Panc1 (cell line): ENCODE measurements at regions not wholly inside any gene's neighbourhood (a gene's known extent, or its start where the extent isn't known, plus 50 kb on each side); places are given as distances from the start of the nearest gene placed in this dataset.

Experiments
- ATAC-seq: fragments of 200-7000 bp; cut with Tn5 transposase; 2 replicates; pipeline ENCODE4 v1.9.1; 2020; ENCODE audit warnings: mild to moderate bottlenecking, moderate library complexity
- BruUV-seq: library from RNA; stranded (reverse); fragments of 400-500 nt; replicated peaks from 2 replicates; lab custom pipeline; 2021; lab: Mats Ljungman, UMichigan
- CTCF ChIA-PET: fragments of 300-600 bp; sonication (Branson Sonifier 250); formaldehyde crosslinking; loops from one replicate; lab custom pipeline; 2022; ENCODE audit warnings: antibody characterized with exemption; lab: Charles Lee
- POLR2A ChIA-PET: fragments of 300-600 bp; sonication (Branson Sonifier 250); formaldehyde crosslinking; loops from one replicate; lab custom pipeline; 2022; ENCODE audit warnings: antibody characterized with exemption; lab: Charles Lee
- DNase-seq: peaks from one replicate; pipeline ENCODE4 v3.0.0-alpha.2; 2010; ENCODE audit warnings: low read depth, low spot score
- H3K27ac ChIP-seq: 2 replicates; pipeline ENCODE4 v1.5.1; 2011; ENCODE audit warnings: mild to moderate bottlenecking, low read length, inconsistent platforms
- H3K27me3 ChIP-seq: fragments of 200-500 bp; sonication (Bioruptor generic); 2 replicates; pipeline ENCODE4 v1.6.0; 2014; ENCODE audit warnings: low read length, inconsistent platforms; ENCODE audit not compliant: control insufficient read depth, insufficient read depth
- H3K36me3 ChIP-seq: fragments of 200-500 bp; sonication (Bioruptor generic); 2 replicates; pipeline ENCODE4 v1.5.1; 2014; ENCODE audit warnings: inconsistent platforms, mild to moderate bottlenecking, low read length, moderate library complexity; ENCODE audit not compliant: control insufficient read depth, insufficient read depth
- H3K4me1 ChIP-seq: 2 replicates; pipeline ENCODE4 v1.5.1; 2011; ENCODE audit warnings: inconsistent platforms, mild to moderate bottlenecking, low read length, moderate library complexity; ENCODE audit not compliant: control insufficient read depth, insufficient read depth
- H3K4me3 ChIP-seq, 2 experiments: 2 replicates each; pipeline ENCODE4 v1.5.1; 2011 to 2012; ENCODE audit warnings: low read depth in 2 of 2, low read length in 2 of 2, mild to moderate bottlenecking in 2 of 2, inconsistent platforms in 1 of 2, moderate library complexity in 1 of 2
- H3K9me3 ChIP-seq: fragments of 200-500 bp; sonication (Bioruptor generic); 2 replicates; pipeline ENCODE4 v1.5.1; 2014; ENCODE audit warnings: low read depth, mild to moderate bottlenecking, inconsistent platforms, low read length, moderate library complexity; ENCODE audit not compliant: control insufficient read depth, insufficient read depth
- POLR2AphosphoS5 ChIP-seq: IDR thresholded peaks from 2 replicates; pipeline ENCODE4 v1.6.1; 2012; ENCODE audit warnings: mild to moderate bottlenecking, low read depth, low read length, moderate library complexity
- SIN3A ChIP-seq: IDR thresholded peaks from 2 replicates; pipeline ENCODE4 v1.6.1; 2012; ENCODE audit warnings: low read depth, mild to moderate bottlenecking, low read length, moderate library complexity, borderline replicate concordance; ENCODE audit not compliant: insufficient read depth
- TCF7L2 ChIP-seq: IDR thresholded peaks from 2 replicates; pipeline ENCODE4 v1.6.1; 2011; ENCODE audit warnings: mild to moderate bottlenecking, low read depth, low read length, inconsistent platforms
- in situ Hi-C: cut with HindIII; loops from 2 replicates; pipeline ENCODE4 v1.10.0; 2016; ENCODE audit warnings: low sequenced_read_pairs, low pct_unique_long_range_greater_than_20kb
- intact Hi-C: fragments of 100-400 bp; cut with micrococcal nuclease; formaldehyde crosslinking; loops from one replicate; pipeline ENCODE4 v1.10.0; 2022; ENCODE audit not compliant: unreplicated experiment
- TF ChIP-seq, protein P1 (sequence below): fragments of 450-650 bp; IDR thresholded peaks from 2 replicates; pipeline ENCODE4 v1.5.1; 2017; ENCODE audit warnings: mild to moderate bottlenecking
- TF ChIP-seq, protein P2 (sequence below), 2 experiments: IDR thresholded peaks; 2 replicates each; pipeline ENCODE4 v1.6.1; 2011 to 2012; ENCODE audit warnings: low read depth in 2 of 2, control low read depth in 1 of 2, low read length in 1 of 2, mild to moderate bottlenecking in 1 of 2, moderate library complexity in 1 of 2; ENCODE audit not compliant: insufficient read depth in 1 of 2

DNA sequence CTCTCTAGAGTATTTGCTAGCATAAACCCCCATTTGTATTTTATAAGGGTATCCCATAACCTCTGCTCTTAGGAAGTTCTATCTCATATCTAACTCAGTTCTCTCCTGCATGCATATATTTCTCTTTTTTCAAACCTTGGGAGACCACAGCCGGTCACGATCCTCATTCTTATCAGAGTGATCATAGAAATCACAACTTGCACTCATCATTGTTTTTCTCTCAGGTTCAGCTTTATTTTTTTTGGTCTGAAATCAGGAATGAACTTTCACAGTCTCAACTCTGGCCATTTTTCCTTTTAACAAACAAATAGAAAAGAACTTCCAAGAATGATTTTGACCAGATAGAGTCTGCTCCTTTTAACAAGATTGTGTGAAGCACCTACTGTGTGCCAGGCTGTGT lies 98.6 kb upstream of the BLID start:
- intact Hi-C loops = no loop called here

DNA sequence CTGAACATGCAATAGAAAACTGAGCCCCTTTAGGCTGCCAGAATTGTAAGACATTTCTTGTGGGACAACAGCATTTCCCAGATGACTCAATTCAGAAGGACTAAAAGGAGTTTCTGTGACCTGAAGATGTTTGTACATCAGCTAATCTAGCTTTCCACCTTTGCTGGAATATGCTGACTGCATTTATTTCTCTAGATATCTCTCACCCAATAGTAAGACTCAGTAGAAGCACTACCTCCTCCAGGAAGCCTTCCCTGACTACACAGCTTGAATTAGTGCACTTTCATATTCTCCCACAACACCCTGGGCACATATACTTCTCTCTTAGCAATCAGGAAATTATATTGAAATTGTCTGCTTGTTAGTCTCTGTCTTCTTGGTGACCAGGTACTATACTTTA lies 98.1 kb upstream of the BLID start:
- POLR2A ChIA-PET = no interaction called here
- no peak overlapping the region for H3K27ac ChIP-seq
- CTCF ChIA-PET = interaction anchor here (0.5 to 1.1 kb wide), 3 partner anchors 9 to 361 kb away, joined by 3 to 5 read pairs (median 4); no protein-coding TSS in a partner anchor
- no peak for DNase-seq
- no peak for ATAC-seq
- intact Hi-C loops (no loop called here), in situ Hi-C loops (no loop called here)
- TF ChIP-seq, protein P1, sequence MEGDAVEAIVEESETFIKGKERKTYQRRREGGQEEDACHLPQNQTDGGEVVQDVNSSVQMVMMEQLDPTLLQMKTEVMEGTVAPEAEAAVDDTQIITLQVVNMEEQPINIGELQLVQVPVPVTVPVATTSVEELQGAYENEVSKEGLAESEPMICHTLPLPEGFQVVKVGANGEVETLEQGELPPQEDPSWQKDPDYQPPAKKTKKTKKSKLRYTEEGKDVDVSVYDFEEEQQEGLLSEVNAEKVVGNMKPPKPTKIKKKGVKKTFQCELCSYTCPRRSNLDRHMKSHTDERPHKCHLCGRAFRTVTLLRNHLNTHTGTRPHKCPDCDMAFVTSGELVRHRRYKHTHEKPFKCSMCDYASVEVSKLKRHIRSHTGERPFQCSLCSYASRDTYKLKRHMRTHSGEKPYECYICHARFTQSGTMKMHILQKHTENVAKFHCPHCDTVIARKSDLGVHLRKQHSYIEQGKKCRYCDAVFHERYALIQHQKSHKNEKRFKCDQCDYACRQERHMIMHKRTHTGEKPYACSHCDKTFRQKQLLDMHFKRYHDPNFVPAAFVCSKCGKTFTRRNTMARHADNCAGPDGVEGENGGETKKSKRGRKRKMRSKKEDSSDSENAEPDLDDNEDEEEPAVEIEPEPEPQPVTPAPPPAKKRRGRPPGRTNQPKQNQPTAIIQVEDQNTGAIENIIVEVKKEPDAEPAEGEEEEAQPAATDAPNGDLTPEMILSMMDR = no peak
- TF ChIP-seq SIN3A = no peak
- TF ChIP-seq, protein P2, sequence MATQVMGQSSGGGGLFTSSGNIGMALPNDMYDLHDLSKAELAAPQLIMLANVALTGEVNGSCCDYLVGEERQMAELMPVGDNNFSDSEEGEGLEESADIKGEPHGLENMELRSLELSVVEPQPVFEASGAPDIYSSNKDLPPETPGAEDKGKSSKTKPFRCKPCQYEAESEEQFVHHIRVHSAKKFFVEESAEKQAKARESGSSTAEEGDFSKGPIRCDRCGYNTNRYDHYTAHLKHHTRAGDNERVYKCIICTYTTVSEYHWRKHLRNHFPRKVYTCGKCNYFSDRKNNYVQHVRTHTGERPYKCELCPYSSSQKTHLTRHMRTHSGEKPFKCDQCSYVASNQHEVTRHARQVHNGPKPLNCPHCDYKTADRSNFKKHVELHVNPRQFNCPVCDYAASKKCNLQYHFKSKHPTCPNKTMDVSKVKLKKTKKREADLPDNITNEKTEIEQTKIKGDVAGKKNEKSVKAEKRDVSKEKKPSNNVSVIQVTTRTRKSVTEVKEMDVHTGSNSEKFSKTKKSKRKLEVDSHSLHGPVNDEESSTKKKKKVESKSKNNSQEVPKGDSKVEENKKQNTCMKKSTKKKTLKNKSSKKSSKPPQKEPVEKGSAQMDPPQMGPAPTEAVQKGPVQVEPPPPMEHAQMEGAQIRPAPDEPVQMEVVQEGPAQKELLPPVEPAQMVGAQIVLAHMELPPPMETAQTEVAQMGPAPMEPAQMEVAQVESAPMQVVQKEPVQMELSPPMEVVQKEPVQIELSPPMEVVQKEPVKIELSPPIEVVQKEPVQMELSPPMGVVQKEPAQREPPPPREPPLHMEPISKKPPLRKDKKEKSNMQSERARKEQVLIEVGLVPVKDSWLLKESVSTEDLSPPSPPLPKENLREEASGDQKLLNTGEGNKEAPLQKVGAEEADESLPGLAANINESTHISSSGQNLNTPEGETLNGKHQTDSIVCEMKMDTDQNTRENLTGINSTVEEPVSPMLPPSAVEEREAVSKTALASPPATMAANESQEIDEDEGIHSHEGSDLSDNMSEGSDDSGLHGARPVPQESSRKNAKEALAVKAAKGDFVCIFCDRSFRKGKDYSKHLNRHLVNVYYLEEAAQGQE (IDR thresholded peaks at IDR 0.05; ENCODE audit: insufficient read depth in 1 of 2, low read depth in 2 of 2, low read length in 1 of 2) = no peak
- TF ChIP-seq TCF7L2 = no peak
- no peak for TF ChIP-seq POLR2AphosphoS5
- no peaks in the 10 kb centered on the region for H3K4me1 ChIP-seq
- H3K4me3 ChIP-seq = no peak overlapping the region
- H3K27me3 ChIP-seq = no peaks in the 10 kb centered on the region
- H3K36me3 ChIP-seq = no peaks in the 10 kb centered on the region
- no TSS peak for BruUV-seq
- H3K9me3 ChIP-seq = no peaks in the 10 kb centered on the region

More for the DNA sequence above, 98.6 kb upstream of the BLID start:
- Histone ChIP-seq H3K4me1 (no peaks in the 10 kb centered on the region), H3K27me3 (no peaks in the 10 kb centered on the region), H3K36me3 (no peaks in the 10 kb centered on the region), H3K9me3 (no peaks in the 10 kb centered on the region), H3K4me3 (no peak overlapping the region), H3K27ac (no peak overlapping the region)
- no peak for ATAC-seq
- ChIA-PET POLR2A (no interaction called here), CTCF (interaction anchor here (1.1 kb wide), 1 partner anchor 290 kb away, joined by 4 read pairs; no protein-coding TSS in a partner anchor)
- no peak for DNase-seq
- TF ChIP-seq SIN3A (no peak), POLR2AphosphoS5 (no peak), TCF7L2 (no peak)
- TF ChIP-seq, protein P2 (IDR thresholded peaks at IDR 0.05; ENCODE audit: insufficient read depth in 1 of 2, low read depth in 2 of 2, low read length in 1 of 2) = no peak
- TF ChIP-seq, protein P1 = no peak
- no TSS peak for BruUV-seq
- in situ Hi-C loops = no loop called here
